ENCODE measurements at regions not wholly inside any gene's neighbourhood (a gene's known extent, or its start where the extent isn't known, plus 50 kb on each side); places are given as distances from the start of the nearest gene placed in this dataset.

- TF ChIP-seq, protein P1, sequence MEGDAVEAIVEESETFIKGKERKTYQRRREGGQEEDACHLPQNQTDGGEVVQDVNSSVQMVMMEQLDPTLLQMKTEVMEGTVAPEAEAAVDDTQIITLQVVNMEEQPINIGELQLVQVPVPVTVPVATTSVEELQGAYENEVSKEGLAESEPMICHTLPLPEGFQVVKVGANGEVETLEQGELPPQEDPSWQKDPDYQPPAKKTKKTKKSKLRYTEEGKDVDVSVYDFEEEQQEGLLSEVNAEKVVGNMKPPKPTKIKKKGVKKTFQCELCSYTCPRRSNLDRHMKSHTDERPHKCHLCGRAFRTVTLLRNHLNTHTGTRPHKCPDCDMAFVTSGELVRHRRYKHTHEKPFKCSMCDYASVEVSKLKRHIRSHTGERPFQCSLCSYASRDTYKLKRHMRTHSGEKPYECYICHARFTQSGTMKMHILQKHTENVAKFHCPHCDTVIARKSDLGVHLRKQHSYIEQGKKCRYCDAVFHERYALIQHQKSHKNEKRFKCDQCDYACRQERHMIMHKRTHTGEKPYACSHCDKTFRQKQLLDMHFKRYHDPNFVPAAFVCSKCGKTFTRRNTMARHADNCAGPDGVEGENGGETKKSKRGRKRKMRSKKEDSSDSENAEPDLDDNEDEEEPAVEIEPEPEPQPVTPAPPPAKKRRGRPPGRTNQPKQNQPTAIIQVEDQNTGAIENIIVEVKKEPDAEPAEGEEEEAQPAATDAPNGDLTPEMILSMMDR (IDR thresholded peaks at IDR 0.05; ENCODE audit: low read depth, low read length, poor library complexity, severe bottlenecking): no peak
- no peak for TF ChIP-seq EZH2phosphoT487 (IDR thresholded peaks at IDR 0.05; ENCODE audit: borderline replicate concordance, low read length)
Measured at GRCh38 chr1:192104128-192104527, 54.1 kb upstream of the RGS18 start.
